ENCODE measurements at regions not wholly inside any gene's neighbourhood (a gene's known extent, or its start where the extent isn't known, plus 50 kb on each side); places are given as distances from the start of the nearest gene placed in this dataset.

GRCh38 chr1:68551459-68551858 lies 54.6 kb upstream of the DEPDC1 start:
- no peak for DNase-seq

GRCh38 chr1:68558321-68559026 lies 61.6 kb upstream of the DEPDC1 start:
- no peak for DNase-seq

GRCh38 chr1:68565923-68566322 lies 69.0 kb upstream of the DEPDC1 start:
- DNase-seq, result no peak

GRCh38 chr1:68570871-68571270 lies 74.0 kb upstream of the DEPDC1 start:
- DNase-seq, result no peak

- DNase-seq, result no peak
Measured at GRCh38 chr1:68571454-68572235, 74.8 kb upstream of the DEPDC1 start.

- no peak for DNase-seq
Measured at GRCh38 chr1:68585351-68585750, 88.5 kb upstream of the DEPDC1 start.

- no peak for DNase-seq
Measured at GRCh38 chr1:68586766-68587165, 89.9 kb upstream of the DEPDC1 start.

GRCh38 chr1:68588304-68588703 lies 91.4 kb upstream of the DEPDC1 start:
- DNase-seq, result no peak

GRCh38 chr1:68590473-68590872 lies 93.6 kb upstream of the DEPDC1 start:
- DNase-seq, result no peak

- DNase-seq, result no peak
Measured at GRCh38 chr1:68594851-68595250, 98.0 kb upstream of the DEPDC1 start.

GRCh38 chr1:68600049-68600661 lies 103.3 kb upstream of the DEPDC1 start:
- DNase-seq, result no peak

GRCh38 chr1:68608289-68608688 lies 111.4 kb upstream of the DEPDC1 start:
- DNase-seq, result no peak

GRCh38 chr1:68615312-68615711 lies 118.4 kb upstream of the DEPDC1 start:
- DNase-seq, result no peak

- no peak for DNase-seq
Measured at GRCh38 chr1:68617942-68618341, 121.1 kb upstream of the DEPDC1 start.

- no peak for DNase-seq
Measured at GRCh38 chr1:68620571-68620970, 123.7 kb upstream of the DEPDC1 start.

- DNase-seq, result no peak
Measured at GRCh38 chr1:68623700-68624099, 126.8 kb upstream of the DEPDC1 start.

- no peak for DNase-seq
Measured at GRCh38 chr1:68624233-68624632, 127.4 kb upstream of the DEPDC1 start.

GRCh38 chr1:68625624-68626023 lies 128.7 kb upstream of the DEPDC1 start:
- DNase-seq, result no peak

- no peak for DNase-seq
Measured at GRCh38 chr1:68633141-68633919, 136.4 kb upstream of the DEPDC1 start.

GRCh38 chr1:68644504-68644903 lies 147.6 kb upstream of the DEPDC1 start:
- DNase-seq, result no peak

- DNase-seq, result no peak
Measured at GRCh38 chr1:68651115-68651514, 154.2 kb upstream of the DEPDC1 start.

- DNase-seq, result no peak
Measured at GRCh38 chr1:68653882-68654281, 157.0 kb upstream of the DEPDC1 start.

- no peak for DNase-seq
Measured at GRCh38 chr1:68673771-68674170, 176.9 kb upstream of the DEPDC1 start.
